A204.1 (cell line): ENCODE measurements at regions not wholly inside any gene's neighbourhood (a gene's known extent, or its start where the extent isn't known, plus 50 kb on each side); places are given as distances from the start of the nearest gene placed in this dataset.

Source experiments
- FAIRE-seq: peaks from 2 replicates; lab custom pipeline; 2012; peaks lifted over from hg19 to GRCh38; lab: Jason Lieb, UNC

GRCh38 chr17:77657839-77658238, 300.7 kb upstream of the TNRC6C start:
- no peak for FAIRE-seq

GRCh38 chr17:77660524-77660923, 298.0 kb upstream of the TNRC6C start:
- FAIRE-seq, result no peak

DNA sequence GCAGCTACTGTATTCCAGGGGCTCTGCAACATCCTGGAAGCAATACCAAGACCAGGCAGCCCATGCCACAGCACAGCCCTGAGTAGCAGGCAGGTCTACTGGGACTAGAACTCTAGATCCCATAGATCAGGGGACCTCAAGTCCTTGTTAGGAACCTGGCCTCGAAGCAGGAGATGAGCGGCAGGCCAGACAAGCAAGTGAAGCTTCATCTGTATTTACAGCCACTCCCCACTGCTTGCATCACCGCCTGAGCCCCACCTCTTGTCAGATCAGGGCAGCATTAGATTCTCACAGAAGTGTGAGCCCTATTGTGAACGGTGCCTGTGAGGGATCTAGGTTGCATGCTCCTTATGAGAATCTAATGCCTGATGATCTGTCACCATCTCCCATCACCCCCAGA, 295.7 kb upstream of the TNRC6C start:
- no peak for FAIRE-seq

DNA sequence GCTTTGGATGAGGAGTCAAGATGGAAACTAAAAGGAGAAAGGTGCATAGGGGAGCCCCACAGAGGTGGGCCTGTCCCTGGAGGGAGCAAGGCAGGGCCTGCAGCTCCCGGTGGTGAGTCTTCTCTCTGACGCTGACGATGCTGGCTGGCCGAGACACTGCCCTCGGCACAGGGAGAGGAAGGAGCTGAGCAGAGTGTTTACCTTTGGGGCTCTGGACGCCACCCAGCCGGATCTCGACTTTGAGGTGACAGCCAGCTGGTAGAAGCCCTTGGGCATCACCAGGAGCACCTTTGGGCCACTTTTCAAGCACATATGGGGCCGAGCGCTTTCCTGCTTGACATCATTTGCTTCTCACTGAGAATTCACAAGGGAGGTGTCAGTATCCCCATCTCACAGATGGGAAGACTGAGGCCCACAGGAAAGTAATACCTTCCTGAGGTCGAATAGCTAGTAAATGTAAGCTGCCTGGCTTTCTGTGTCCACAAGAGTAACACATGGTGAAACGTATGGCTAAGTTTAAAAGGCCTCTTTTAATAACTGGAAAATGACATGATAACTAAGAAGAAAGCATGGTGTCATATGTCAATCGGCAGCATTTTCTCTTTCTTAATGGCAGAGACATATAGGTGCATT, 294.3 kb upstream of the TNRC6C start:
- FAIRE-seq, result no peak

DNA sequence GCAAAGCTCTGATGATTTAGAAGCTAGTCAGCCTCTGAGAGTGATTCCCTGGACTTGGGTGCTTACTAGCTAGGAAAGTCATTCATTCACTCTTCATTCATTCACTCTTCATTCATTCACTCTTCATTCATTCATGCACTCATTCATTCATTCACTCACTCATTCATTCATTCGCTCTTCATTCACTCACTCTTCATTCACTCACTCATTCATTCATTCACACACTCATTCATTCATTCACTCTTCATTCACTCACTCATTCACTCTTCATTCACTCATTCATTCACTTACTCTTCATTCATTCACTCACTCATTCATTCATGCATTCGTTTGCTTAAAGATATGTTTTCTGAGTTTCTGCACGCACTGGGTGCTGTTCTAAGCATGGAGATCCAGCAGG, 292.7 kb upstream of the TNRC6C start:
- no peak for FAIRE-seq

GRCh38 chr17:77666462-77666861, 292.0 kb upstream of the TNRC6C start:
- FAIRE-seq, result no peak

- FAIRE-seq, result no peak
These were observed 291.6 kb upstream of the TNRC6C start for GRCh38 chr17:77666881-77667395.

DNA sequence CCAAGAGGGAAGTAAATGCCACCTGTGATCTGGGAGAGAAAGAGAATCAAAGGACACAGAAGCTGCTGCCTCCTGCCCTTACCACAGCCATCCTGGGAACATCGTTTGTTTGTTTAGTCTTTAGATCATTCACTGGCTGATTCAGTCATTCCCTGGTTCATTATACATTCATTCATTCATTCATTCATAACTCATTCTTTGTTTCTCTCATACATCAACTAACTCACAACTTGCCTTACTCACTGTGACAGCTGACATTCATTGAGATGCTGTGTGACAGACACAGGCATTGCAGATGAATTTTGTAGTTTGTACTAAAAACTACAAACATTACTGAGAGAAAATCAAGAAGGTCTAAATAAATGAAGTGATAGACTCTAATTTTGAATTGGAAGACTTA, 291.0 kb upstream of the TNRC6C start:
- FAIRE-seq, result no peak

DNA sequence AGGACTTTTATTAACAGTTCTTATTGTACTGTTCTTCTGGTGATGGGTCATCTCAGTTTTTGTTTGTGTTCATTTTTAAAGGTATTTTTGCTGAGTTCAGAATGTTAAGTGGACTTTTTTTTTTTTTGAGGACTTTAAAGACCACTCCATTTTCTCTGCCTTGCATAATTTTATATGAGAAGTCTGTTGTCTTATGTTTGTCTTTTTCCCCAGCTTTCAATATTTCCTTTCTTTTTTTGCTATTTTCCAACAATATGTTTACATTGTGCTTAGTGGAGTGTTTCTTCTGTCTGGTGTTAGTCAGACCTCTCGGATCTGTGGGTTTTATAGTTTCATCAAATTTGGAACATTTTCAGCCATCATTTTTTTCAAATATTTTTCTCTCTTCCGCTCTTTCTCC, 290.0 kb upstream of the TNRC6C start:
- FAIRE-seq, result no peak

- FAIRE-seq, result no peak
These were observed 288.3 kb upstream of the TNRC6C start for GRCh38 chr17:77670173-77670572.

DNA sequence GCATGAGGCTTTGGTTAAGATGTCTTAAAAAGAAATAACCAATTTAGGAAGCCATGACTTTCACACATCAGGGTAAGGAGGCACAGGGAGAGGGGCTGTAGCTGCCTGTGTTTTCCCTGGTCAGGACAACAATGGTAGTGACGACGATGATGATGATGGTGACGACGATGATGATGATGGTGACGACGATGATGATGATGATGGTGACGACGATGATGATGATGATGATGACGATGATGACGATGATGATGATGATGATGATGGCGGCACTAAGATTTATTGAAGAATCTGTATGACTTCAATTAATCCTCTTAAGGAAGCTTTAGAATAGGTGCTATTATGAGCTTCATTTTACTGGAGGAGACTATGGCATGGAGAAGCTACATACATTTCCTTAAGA, 284.1 kb upstream of the TNRC6C start:
- no peak for FAIRE-seq

DNA sequence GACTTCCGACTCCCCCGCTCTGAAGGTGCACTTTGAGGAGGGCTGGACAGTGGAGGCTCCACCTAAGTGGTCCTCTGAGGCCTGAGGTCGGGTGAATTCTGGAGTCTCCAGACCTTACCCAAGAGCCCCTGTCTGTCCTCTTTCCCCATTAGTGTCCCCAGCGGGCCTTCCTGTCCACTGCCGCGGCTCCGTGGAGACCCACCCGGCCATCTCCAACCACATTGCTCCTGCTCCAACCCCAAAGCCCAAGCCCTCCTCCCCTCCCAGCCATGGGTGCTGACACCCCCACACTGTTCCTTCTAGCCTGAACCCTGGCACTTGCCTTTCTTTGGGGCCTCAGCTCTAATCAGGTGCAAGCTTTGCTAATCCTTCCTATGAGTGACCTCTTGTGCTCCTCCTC, 283.1 kb upstream of the TNRC6C start:
- FAIRE-seq, result no peak

DNA sequence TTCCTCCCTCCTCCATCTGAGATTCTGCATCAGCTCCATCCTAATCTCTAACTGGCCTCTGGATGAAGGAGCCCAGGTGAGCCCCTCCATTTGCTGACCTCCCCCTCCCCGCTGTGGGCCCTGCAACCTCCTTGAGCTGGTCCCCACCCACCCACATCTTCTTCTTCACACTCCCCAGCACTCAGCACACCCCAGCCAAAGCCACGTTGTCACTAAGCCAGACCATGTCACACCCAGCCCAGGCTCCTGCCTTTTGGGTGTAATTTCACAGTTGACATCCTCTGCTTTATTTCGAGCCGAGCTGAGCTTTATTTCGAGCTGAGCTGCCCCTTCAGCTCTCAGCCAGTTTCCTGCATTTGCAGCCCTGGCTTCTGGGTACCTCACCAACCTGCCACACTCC, 282.7 kb upstream of the TNRC6C start:
- FAIRE-seq, result no peak

DNA sequence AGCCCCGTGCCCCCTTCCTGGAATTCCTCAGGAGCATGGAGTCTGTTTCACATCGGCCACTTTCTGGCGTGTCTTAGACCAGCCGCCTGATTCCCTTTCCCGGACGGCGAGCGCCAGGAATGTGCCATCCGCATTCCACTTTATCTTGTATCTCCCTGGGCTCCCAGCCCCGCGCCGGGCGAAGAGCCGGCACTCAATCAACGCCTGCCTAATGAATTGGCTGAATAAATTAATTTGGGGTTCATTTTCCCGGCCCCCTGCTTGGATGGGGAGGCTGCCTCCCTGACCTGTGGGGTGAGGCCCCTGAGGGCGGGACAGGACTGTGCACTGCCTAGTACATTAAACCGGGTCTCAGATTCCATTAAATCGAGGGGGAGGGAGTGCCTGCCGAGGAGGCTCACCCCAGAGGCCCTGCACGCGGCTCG, 282.3 kb upstream of the TNRC6C start:
- FAIRE-seq, result no peak

DNA sequence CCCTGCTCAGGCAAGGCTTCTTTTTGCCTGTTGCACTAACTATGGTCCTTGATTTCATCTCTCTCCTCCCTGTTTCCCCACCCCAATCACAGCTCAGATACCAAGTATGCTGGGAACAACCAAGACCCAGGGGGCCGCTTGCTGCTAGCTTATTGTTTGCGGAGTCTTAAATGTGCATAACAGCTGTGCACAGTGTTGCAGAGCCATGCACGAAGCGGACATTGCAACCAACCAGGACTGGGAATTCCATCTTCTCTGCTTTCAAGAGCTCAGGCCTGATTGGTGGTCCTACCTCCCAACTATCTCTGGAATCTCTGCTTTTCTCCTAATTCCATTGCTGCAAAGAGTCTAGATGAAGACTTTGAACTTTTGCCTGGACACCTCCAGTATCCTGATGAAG, 281.3 kb upstream of the TNRC6C start:
- FAIRE-seq, result no peak

- FAIRE-seq, result no peak
These were observed 280.9 kb upstream of the TNRC6C start for GRCh38 chr17:77677630-77678029.

DNA sequence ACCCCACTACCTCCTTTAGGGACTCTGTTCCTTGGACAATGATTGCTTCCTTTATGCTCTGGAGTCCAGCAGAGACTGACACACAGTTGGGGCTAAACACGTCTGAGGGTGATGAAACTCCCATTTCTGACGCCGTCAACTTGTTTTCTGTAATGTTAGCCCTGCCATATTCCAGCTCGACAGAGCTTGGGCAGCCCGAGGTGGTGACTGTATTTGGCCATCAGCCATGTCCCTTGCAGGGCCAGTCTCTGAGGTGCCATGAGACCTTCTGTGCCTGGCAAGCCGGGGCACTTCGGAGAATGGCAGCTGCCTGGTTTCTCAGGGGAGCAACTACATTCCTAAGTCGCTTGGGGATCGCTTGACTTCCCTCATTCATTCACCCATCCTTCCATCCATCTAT, 278.9 kb upstream of the TNRC6C start:
- FAIRE-seq, result no peak

GRCh38 chr17:77681861-77682260, 276.6 kb upstream of the TNRC6C start:
- no peak for FAIRE-seq

DNA sequence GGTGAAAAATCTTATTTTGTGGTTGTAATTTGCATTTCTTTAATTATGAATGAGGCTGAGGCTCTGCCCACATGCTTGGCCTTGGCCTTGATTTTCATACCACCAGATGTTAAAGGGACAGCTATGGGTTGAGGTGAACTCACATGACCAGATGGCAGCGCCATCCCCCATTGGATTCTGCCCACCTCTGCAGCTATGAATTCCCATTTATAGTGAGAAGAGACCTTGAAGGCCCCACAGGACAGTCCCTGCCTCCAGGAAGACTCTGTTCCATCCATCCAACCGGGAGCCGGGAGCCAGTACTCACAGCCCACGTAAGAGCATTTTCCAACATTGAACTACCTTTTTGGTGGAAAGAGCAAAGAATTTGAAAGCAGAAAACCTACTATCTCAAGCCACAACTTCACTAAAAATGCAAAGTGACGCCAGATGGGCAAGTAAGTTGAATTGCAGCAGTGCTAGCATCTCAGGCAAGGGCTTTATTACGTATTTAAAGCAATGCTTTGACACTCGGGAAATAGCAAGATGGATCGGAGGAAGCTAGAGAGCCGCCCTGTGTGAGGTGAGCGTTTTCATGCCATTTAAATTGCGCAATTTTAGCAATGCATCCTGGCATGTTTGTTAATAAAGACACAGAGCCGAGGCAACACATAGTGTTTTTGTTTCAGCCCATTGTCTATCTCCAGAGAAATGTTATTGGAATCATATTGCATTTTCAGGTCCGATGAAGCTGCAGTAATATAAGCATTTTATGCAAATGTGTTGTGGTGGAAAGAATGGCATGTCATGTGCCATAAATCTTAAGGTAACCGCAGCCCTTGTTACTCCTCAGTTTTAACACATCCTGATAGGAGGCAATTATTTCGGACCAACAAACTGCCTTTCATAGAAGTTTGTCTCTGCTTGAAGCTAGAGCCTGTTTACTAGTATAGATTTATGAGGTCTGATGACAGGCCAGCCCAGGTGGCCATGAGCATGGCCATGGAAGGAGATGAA, 273.4 kb upstream of the TNRC6C start:
- no peak for FAIRE-seq

DNA sequence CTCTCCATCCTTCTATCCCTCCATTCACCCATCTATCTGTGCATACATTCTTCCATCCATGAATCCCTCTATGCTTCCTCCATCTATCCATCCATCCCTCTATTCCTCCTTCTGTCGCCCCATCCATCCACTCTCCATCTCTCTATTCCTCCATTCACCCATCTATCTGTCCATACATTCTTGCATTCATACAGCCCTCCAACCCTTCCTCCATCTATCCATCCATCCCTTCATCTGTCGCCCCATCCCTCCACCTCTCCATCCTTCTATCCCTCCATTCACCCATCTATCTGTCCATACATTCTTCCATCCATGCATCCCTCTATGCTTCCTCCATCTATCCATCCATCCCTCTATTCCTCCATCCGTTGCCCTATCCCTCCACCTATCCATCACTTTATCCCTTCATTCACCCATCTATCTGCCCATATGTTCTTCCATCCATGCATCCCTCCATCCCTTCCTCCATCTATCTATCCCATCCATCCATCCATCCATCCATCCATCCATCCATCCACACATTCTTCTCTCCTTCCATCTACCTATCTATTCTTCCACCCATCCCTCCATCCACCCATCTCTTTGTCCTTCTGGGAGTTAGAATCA, 272.5 kb upstream of the TNRC6C start:
- FAIRE-seq, result no peak

DNA sequence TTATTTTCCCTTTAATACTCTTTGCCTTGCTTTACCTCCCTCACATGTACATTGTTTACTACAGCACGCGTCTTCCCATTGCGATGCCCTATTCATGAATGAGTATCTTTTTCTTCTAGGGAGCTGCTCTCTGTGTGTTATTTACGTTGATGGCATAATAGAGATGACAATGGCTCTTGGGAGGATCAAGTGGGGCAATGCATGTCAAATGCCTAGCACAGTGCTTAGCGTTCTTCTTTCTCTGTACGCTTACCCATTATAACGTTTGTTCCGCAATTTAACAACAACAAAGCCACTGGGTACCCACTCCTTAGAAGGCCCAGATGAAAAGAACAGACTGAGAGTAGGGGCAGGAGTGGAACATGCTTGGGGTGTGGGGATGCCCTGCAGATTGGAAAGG, 271.6 kb upstream of the TNRC6C start:
- no peak for FAIRE-seq

DNA sequence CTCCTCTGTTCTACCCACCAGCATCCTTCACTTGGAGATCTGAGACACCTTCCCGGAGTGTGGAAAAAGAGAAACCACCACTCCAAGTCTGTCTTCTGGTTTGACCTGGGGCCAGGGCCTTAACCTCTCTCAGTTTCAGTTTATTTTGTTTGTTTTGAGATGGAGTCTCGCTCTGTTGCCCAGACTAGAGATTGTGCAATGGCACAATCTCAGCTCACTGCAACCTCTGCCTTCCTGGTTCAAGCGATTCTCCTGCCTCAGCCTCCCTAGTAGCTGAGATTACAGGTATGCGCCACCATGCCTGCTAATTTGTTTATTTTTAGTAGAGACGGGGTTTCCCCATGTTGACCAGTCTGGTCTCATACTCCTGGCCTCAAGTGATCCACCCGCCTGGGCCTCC, 271.1 kb upstream of the TNRC6C start:
- FAIRE-seq, result no peak

DNA sequence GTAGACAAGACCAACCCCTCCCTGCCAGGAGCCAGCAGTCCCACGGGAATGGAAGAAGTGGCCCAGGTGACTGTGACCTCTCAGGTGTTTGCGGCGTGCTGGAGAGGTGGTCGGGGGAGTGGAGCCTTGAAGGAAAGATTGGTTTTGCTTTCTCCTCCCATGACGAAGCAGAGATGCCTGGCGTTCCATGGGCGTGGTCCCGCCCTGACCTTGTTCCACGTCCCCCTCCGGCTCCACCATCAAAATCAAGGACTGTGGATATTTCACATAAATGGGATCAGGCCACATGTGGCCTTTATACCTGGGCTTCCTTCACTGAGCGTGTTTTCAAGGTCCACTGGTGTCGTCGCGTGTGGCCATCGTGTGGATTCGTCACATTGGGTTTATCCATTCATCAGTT, 270.6 kb upstream of the TNRC6C start:
- FAIRE-seq, result no peak
